ENCODE measurements at regions not wholly inside any gene's neighbourhood (a gene's known extent, or its start where the extent isn't known, plus 50 kb on each side); places are given as distances from the start of the nearest gene placed in this dataset.

- TF ChIP-seq L3MBTL2 (conservative IDR thresholded peaks at IDR 0.05) (no peak), TARDBP (IDR thresholded peaks at IDR 0.05) (no peak), SP1 (IDR thresholded peaks at IDR 0.05) (no peak), SUZ12 (IDR thresholded peaks at IDR 0.05) (no peak), FOXK2 (IDR thresholded peaks at IDR 0.05) (no peak), FOXM1 (IDR thresholded peaks at IDR 0.05; ENCODE audit: borderline replicate concordance) (no peak), HDGF (IDR thresholded peaks at IDR 0.05; ENCODE audit: borderline replicate concordance) (no peak), CTBP1 (IDR thresholded peaks at IDR 0.05; ENCODE audit: borderline replicate concordance) (no peak), BHLHE40 (IDR thresholded peaks at IDR 0.05; ENCODE audit: borderline replicate concordance) (no peak)
These were observed 202.3 kb upstream of the PRNP start for GRCh38 chr20:4483961-4484360.
